Right lobe of liver (tissue), 4 donors: ENCODE measurements at regions not wholly inside any gene's neighbourhood (a gene's known extent, or its start where the extent isn't known, plus 50 kb on each side); places are given as distances from the start of the nearest gene placed in this dataset.

Experiments used
- CTCF ChIP-seq, 4 donors: fragments of 200-600 bp in 3 of 4; fragments of 450-650 bp in 1 of 4; IDR thresholded peaks; one replicate each; pipeline versions ENCODE4 v1.5.1 to v1.8.0; 2016 to 2022; ENCODE audit warnings: antibody characterized with exemption in 4 of 4, mild to moderate bottlenecking in 2 of 4
- POLR2A ChIP-seq: fragments of 450-650 bp; IDR thresholded peaks from one replicate; pipeline ENCODE4 v1.6.1; 2017; ENCODE audit warnings: antibody characterized with exemption, mild to moderate bottlenecking
- donor health status: DM: no; HTN: no; CAD: no.
- donor health status: DM: no; HTN: no; CAD: no.
- donor health status: DM: no; HTN: yes; CAD: no.

GRCh38 chrX:10992110-10992509 is 119.0 kb upstream of the HCCS start:
- no peak for TF ChIP-seq CTCF (IDR thresholded peaks at IDR 0.05)
- no peak for TF ChIP-seq POLR2A
